Left ventricle myocardium superior (tissue), 1 donor: ENCODE measurements at regions not wholly inside any gene's neighbourhood (a gene's known extent, or its start where the extent isn't known, plus 50 kb on each side); places are given as distances from the start of the nearest gene placed in this dataset.
A peak's percentile ranks its signal among the peaks of the same experiment; 100 is the strongest.
"Not testable (repeated sequence)": the region's sequence is repeated elsewhere in the genome, so short reads cannot be mapped to it uniquely, and the experiment has no call there.

Source experiments
- ATAC-seq: fragments of 200-7000 bp; cut with Tn5 transposase; one replicate; pipeline ENCODE4 v1.9.1; 2020; ENCODE audit warnings: mild to moderate bottlenecking, moderate library complexity
- DNase-seq: peaks from one replicate; pipeline ENCODE4 v3.0.0-alpha.2; 2020
- intact Hi-C: fragments of 100-400 bp; cut with micrococcal nuclease; formaldehyde crosslinking; loops from one replicate; pipeline ENCODE4 v1.11.0; 2022
- donor health status: DM: no; HTN: yes; CAD: no; lungs with severe emphysema.

DNA sequence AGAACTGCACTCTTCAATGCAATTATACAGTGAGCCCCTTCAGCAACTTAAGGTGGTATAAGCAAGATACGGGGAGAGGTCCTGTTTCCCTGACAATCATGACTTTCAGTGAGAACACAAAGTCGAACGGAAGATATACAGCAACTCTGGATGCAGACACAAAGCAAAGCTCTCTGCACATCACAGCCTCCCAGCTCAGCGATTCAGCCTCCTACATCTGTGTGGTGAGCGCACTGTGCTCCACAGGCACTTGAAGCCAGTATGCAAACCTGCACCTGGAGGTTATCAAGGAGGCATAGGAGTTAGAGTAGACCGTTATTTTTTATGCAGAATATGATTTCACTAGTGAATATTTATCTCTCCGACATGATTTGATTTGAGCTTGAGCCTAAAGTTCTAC, 152.2 kb upstream of the OR4E1 start:
- DNase-seq, result no peak
- intact Hi-C loops, result no loop called here
- ATAC-seq, result no peak

DNA sequence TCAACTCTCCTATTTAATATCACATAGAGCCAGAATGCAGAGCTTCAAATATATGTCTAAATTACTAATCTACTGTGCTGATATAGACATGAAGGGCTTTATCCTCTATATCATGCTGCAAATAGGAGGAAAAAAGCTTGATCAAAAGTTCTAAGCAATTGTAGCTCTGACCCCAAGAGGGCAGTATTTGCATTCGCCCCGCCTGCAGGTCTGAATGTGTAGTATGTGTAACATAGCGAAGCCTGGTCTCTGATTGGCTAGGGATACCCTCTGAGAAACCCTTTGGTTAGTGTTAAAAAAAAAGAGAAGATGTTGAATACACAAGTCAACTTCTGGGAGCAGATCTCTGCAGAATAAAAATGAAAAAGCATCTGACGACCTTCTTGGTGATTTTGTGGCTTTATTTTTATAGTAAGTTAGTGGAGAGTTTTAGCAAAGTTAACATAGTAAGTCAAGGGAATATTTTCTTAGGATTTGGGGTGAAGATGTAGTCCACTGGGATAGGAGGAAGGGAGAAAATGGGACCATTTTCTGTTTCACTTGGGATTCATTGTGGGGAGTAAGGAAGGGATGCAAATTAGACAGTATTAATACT, 151.6 kb upstream of the OR4E1 start:
- ATAC-seq (no peak), DNase-seq (no peak)
- intact Hi-C loops, result no loop called here

DNA sequence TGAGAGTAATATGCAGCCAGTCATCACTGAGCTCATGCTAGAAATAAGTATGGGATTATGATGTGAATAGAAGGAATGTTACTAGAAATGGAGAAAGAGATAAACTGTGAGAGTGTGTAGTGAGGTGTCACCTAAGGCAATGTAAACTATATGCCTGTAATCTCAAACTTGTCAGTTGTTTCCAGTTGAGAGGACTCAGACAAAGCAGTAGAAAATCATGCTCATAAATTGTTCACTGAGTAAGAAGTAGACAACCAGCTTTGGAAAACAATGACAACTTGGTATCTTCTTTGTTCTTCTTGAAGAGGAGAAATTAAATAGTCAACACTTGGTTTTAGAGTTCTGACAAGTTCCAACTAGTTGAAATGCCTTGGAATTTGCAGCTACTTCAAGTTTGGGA, 148.5 kb upstream of the OR4E1 start:
- intact Hi-C loops, result no loop called here
- ATAC-seq (no peak), DNase-seq (no peak)

DNA sequence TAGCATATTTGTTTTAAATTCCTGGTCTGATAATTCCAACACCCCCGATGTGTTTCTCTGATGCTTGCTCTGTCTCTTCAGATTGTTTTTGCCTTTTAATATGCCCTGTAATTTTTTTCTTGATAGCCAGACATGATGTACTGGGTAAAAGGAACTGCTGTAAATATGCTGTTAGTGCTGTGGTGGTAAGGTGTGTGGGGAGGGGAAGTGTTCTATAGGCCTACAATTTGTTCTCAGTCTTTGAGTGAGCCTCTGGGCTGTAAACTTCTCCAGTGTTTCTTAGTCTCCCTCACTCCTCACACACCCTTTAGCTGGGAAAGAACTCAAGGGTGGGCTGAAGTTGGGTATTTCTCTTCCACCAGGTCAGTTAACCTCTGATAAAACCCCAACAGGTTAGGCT, 147.0 kb upstream of the OR4E1 start:
- DNase-seq (no peak), ATAC-seq (no peak)
- intact Hi-C loops, result no loop called here

DNA sequence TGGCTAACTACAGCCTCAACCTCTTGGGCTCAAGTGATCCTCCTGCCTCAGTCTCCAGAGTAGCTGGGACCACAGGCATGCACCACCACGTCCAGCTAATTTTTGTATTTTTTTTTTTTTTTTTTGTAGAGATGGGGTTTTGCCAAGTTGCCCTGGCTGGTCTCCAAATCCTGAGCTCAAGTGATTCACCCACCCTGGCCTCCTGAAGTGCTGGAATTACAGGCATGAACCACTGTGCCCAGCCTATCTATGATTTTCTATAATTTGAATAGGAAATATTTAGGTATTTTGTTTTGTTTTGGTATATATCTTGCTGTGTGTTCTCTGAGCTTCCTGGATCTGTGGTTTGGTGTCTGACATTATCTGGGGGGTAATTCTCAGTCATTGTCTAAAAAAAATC, 146.3 kb upstream of the OR4E1 start:
- DNase-seq, intact Hi-C loops, ATAC-seq: not testable (repeated sequence)

DNA sequence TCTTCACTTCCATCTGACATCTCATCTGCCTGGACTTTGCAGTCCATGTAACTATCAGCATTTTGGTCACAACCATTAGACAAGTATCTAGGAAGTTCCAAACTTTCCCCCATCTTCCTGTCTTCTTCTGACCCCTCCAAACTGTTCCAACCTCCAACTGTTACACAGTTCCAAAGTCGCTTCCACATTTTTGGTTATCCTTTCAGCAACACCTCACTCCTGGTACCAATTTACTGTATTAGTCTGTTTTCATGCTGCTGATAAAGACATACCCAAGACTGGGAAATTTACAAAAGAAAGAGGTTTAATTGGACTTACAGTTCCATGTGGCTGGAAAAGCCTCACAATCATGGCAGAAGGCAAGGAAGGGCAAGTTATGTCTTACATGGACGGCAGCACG, 143.4 kb upstream of the OR4E1 start:
- ATAC-seq, DNase-seq, intact Hi-C loops: not testable (repeated sequence)

DNA sequence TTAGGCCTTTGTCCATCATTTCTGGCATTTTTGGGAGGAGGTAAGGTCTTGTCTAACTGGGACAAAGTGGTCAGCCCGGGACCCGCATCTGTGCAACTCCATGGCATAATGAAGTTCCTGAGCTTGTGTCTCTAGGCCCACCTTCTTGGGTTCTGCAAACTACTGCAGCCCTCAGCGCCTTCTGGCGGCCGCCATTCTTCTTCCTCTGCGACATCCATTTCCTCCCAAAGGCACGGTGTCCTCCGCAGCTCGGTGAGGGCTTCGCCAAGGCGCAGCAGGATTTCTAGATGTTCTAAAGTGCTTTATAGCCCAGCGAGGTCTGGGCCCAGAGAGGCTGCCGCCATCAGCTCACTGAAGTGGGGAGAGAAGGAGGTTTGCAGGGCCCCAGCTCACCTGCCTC, 134.4 kb upstream of the OR4E1 start:
- ATAC-seq, result no peak
- intact Hi-C loops, result no loop called here

DNA sequence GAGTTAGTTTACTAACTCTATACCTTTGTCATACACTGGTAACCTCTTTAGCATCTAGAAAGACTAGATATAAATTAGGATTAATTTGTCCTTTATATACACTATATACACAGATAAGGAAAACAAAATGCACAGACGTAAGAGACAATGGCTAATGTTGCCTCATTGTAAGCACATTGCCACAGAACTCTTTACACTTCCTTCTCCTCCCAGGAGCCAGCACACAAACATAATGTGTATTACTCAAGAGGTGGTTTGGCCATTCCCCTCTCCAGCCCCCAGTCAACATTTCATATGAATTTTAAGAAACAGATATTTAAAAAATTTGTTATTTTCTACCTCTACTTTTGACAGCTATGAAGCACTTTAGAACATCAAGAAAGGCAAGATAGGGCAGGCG, 131.4 kb upstream of the OR4E1 start:
- intact Hi-C loops, result no loop called here
- ATAC-seq, result no peak
- DNase-seq, result no peak

More for the DNA sequence above, 134.4 kb upstream of the OR4E1 start:
- DNase-seq, result no peak

DNA sequence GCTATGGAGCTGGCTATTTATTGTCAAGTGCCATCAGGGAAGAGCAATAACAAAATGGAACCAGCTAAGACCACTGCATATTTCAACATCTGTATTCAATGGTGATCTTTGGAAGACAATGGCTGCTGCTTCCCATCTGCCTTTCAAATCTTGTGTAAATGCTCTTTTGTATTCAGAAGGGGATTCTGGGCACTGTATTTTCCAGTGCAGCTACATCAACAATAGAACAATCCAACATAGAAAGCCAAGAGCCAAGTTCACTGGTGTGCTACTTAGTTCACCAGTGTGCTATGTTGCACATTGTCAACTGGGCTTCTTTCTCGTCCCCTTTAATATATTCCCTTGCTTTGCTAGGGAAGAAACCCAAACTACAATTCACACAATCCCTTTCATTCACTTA, 128.8 kb upstream of the OR4E1 start:
- intact Hi-C loops, result no loop called here
- ATAC-seq (no peak), DNase-seq (no peak)

DNA sequence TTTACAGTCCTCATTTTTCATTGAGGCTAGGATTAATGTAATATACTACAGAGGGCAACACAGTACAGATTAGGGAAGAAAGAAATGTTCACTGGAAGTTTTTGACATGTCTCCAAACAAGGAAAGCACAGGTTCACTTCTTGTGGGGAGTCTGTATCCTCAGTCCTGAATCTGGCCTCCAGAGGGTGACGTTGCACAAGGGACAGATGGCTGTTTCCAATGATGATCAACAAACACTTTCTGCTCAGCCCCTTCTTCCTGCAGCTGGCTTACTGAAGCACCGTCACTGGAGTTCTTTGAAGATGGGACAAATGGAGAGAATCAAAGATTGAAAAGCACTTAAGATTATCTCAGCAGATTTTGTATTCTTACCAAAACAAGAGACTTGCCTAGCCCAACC, 123.3 kb upstream of the OR4E1 start:
- ATAC-seq (no peak), DNase-seq (no peak)
- intact Hi-C loops, result no loop called here

DNA sequence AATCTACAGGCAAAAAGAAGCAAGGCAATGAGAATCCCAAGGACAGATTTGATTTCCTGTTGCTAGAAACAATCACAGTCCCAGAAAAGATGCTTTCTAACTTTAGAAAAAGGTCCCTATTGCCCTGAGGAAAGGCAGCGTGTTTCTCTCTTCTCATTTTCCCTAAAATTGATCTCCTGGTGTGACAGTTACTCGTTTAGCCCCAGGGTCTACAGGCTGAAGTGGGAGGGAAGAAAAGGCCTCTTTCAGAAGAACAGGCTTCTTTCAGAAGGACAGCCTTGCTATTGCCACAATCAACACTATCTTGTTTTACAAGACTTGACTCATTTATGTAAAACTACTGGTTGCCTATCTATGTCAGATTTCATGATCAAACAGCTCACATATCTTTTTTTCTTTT, 121.8 kb upstream of the OR4E1 start:
- ATAC-seq (no peak), DNase-seq (no peak)
- intact Hi-C loops, result no loop called here

DNA sequence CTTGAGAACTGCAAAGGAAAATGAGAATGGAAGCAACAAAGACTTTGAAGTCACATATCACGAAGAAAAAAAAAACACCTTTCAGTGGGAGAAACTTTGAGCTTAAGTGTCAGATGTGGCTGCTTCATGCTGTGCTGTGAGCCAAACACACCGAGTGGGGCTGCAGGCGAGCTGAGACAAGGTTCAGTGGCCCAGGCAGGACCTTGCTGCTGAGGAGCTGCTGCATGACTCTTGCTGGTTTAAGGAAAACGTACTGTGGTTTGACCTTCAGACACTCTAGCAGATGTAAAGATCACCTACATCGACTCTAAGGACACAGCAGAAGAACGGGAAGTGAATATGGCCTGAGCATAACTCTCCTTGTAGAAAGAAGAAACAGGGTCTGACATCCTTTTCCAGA, 118.1 kb upstream of the OR4E1 start:
- DNase-seq (no peak), ATAC-seq (no peak)
- intact Hi-C loops, result no loop called here

DNA sequence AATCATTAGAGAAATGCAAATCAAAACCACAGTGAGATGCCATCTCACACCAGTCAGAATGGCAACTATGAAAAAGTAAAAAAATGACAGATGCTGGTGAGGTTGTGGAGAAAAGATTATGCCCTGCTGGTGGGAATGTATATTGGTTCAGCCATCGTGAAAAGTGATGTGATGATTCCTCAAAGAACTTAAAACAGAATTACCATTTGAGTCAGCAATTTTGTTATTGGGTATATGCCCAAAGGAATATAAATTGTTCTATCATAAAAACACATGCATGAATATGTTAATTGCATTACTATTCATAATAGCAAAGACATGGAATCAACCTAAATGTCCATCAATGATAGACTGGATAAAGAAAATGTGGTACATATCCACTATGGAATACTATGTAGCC, 115.1 kb upstream of the OR4E1 start:
- intact Hi-C loops, DNase-seq, ATAC-seq: not testable (repeated sequence)

DNA sequence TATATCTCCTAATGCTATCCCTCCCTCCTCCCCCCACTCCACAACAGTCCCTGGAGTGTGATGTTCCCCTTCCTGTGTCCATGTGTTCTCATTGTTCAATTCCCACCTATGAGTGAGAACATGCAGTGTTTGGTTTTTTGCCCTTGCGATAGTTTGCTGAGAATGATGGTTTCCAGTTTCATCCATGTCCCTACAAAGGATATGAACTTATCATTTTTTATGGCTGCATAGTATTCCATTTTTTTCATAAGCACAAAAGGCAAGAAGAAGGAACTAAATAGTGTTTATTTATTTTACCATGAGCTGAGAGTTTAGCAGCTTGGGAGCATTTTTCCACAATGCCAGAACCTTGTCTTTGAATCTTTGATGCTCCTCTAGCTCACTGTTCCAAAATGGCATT, 113.6 kb upstream of the OR4E1 start:
- DNase-seq, intact Hi-C loops, ATAC-seq: not testable (repeated sequence)

DNA sequence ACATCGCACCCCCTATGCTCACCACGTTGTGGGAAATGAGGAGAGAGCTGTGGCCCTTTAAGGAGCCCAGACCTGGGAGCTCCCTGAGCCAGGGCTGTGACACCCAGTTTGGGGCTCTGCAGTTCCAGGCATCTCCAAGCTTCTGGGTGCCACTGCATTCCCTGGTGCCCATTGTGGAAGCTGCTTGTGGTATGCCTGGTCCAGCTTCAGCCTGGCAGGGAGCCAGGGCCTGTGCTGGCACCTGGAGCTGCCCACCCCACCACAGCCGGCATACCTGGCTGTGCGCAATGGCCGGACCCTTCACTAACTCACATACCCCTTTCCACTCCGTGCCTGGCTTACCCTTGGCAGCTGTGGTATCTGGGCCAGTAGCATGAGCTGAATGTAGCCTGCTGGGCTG, 107.9 kb upstream of the OR4E1 start:
- ATAC-seq (no peak), DNase-seq (peak; percentile 23)
- intact Hi-C loops, result no loop called here

DNA sequence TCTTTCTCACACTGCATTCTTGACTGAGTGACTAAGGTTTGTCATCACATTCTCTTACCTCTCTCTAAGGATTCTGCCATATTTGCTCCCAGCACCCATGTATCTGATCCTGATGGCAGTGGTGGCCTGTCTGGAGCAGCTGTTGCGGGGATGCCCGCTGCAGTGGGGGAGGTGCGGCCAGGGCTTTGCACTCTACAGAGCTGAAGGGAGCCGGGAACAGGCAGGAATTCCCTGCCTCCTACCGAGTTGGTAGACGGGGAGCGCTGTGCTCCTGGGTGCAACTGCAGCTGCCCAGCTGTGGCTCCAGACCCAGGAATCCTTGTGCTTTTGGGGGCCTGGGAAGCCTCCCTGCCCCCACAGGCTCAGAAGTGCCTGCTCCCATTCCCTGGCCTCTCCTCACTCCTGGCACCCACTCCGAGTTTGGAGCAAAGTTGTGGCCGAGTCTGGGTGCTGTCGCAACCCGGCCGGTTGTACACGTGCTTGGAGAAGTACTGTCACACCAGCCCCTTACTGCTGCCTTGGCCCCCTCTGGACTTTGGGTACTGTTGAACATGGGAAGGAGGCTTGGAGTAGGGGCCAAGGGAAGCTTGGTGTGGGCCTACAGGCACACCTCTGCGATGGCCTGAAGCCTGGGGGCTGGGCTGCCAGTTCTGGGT, 106.9 kb upstream of the OR4E1 start:
- intact Hi-C loops, result no loop called here
- ATAC-seq, result no peak
- DNase-seq, result no peak

DNA sequence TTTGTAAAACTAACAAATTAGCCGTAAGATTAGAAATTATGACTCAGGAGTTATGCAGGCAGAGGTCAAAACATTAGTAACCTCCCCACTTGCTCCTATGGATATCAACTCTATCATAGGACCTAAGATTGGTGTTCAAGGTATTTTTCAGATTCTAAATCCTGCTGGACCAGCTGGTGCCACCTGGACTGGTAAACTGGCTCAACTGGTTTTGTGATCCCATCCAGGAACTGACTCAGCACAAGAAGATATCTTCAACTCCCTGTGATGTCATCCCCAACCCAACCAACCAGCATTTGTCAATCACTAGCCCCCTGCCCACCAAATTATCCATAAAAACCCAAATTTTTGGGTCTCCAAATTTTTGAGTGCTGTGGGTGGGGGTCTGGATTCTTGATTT, 98.1 kb upstream of the OR4E1 start:
- intact Hi-C loops, result no loop called here
- ATAC-seq (no peak), DNase-seq (no peak)

DNA sequence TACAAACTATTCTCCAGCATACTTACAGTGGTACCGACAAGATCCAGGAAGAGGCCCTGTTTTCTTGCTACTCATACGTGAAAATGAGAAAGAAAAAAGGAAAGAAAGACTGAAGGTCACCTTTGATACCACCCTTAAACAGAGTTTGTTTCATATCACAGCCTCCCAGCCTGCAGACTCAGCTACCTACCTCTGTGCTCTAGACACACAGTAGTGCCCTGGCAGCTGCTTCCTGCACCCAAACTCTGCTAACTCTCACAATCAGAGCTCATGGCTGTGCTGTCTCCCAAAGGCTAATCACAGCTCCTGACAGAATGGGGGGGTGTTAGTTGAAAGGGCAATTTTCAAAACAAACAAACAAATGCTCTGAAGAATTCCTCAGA, 95.2 kb upstream of the OR4E1 start:
- ATAC-seq, result no peak
- intact Hi-C loops, result no loop called here
- DNase-seq, result no peak

DNA sequence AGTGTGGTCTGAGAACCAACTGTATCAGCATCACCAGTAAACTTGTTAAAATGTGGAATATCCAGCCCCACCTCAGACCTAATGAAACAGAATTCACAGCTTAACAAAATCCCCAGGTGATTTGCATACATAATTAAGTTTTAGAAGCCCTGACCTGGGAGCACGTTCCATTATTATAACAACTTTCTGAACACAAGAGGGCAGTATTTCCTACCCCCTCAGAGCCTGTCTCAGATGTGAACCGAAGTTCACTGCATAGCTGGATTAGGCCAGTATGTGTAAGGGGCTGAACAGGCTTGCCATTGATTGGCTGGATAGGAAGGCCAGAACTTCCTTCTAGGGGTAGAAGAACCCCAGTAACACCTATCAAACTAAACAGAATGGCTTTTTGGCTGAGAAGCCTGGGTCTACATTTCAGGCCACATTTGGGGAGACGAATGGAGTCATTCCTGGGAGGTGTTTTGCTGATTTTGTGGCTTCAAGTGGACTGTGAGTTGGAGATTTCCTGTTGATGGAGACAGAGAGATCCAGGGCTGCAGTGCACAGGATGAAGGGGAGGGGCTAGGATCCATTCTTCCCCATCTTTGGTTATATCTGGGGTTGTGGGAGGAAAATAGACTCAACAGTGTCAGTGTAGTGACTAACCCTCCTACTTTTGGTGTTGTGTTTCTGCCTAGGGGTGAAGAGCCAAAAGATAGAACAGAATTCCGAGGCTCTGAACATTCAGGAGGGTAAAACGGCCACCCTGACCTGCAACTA, 94.7 kb upstream of the OR4E1 start:
- intact Hi-C loops, result no loop called here
- DNase-seq (no peak), ATAC-seq (no peak)

DNA sequence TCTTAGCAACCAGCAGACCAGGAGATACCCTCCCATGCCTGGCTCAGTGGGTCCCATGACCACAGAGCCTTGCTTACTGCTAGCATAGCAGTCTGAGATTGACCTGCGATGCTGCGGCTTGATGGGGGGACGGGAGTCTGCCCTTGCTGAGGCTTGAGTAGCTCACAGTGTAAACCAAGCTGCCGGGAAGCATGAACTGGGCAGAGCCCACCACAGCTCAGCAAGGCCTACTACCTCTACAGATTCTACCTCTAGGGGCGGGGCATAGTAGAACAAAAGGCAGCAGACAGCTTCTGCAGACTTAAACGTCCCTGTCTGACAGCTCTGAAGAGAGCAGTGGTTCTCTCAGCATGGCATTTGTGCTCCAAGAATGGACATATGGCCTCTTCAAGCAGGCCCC, 86.7 kb upstream of the OR4E1 start:
- ATAC-seq, intact Hi-C loops, DNase-seq: not testable (repeated sequence)
